ENCODE measurements at regions not wholly inside any gene's neighbourhood (a gene's known extent, or its start where the extent isn't known, plus 50 kb on each side); places are given as distances from the start of the nearest gene placed in this dataset.

GRCh38 chr13:40304391-40304790 is 362.1 kb downstream of the FOXO1 start:
- no peak for DNase-seq (ENCODE audit: low read depth)

- DNase-seq (ENCODE audit: low read depth), result peak; percentile 24
Observed at GRCh38 chr13:40306817-40307216, 359.6 kb downstream of the FOXO1 start.

GRCh38 chr13:40309881-40310280 is 356.6 kb downstream of the FOXO1 start:
- DNase-seq (ENCODE audit: low read depth), result no peak

GRCh38 chr13:40311356-40312101 is 354.9 kb downstream of the FOXO1 start:
- DNase-seq (ENCODE audit: low read depth), result no peak

GRCh38 chr13:40313269-40314200 is 352.9 kb downstream of the FOXO1 start:
- no peak for DNase-seq (ENCODE audit: low read depth)

- peak; percentile 50 for DNase-seq (ENCODE audit: low read depth)
Observed at GRCh38 chr13:40315416-40316064, 350.9 kb downstream of the FOXO1 start.

GRCh38 chr13:40316301-40316700 is 350.1 kb downstream of the FOXO1 start:
- peak; percentile 28 for DNase-seq (ENCODE audit: low read depth)

- DNase-seq (ENCODE audit: low read depth), result no peak
Observed at GRCh38 chr13:40317980-40318327, 348.5 kb downstream of the FOXO1 start.

- no peak for DNase-seq (ENCODE audit: low read depth)
Observed at GRCh38 chr13:40318366-40318765, 348.1 kb downstream of the FOXO1 start.

GRCh38 chr13:40319699-40320579 is 346.5 kb downstream of the FOXO1 start:
- no peak for DNase-seq (ENCODE audit: low read depth)

- no peak for DNase-seq (ENCODE audit: low read depth)
Observed at GRCh38 chr13:40328091-40328490, 338.4 kb downstream of the FOXO1 start.

GRCh38 chr13:40329781-40330485 is 336.5 kb downstream of the FOXO1 start:
- DNase-seq (ENCODE audit: low read depth), result no peak

GRCh38 chr13:40330950-40331349 is 335.5 kb downstream of the FOXO1 start:
- no peak for DNase-seq (ENCODE audit: low read depth)

GRCh38 chr13:40331802-40332201 is 334.6 kb downstream of the FOXO1 start:
- no peak for DNase-seq (ENCODE audit: low read depth)

GRCh38 chr13:40333226-40333625 is 333.2 kb downstream of the FOXO1 start:
- no peak for DNase-seq (ENCODE audit: low read depth)

- DNase-seq (ENCODE audit: low read depth), result no peak
Observed at GRCh38 chr13:40334031-40334430, 332.4 kb downstream of the FOXO1 start.

GRCh38 chr13:40334616-40335015 is 331.8 kb downstream of the FOXO1 start:
- DNase-seq (ENCODE audit: low read depth), result no peak

GRCh38 chr13:40336228-40337221 is 329.9 kb downstream of the FOXO1 start:
- DNase-seq (ENCODE audit: low read depth), result no peak

- no peak for DNase-seq (ENCODE audit: low read depth)
Observed at GRCh38 chr13:40337651-40338050, 328.8 kb downstream of the FOXO1 start.

GRCh38 chr13:40338217-40338616 is 328.2 kb downstream of the FOXO1 start:
- DNase-seq (ENCODE audit: low read depth), result no peak

Data from stimulated activated CD4-positive, alpha-beta T cell treated with anti-CD3 and anti-CD28 coated beads, Interleukin-2, amount 100 ng/mL, for 4 hours (primary cell).